NCI-H146 treated with DMSO at 0.1 percent for 48 hours (cell line): ENCODE measurements at regions not wholly inside any gene's neighbourhood (a gene's known extent, or its start where the extent isn't known, plus 50 kb on each side); places are given as distances from the start of the nearest gene placed in this dataset.

Source experiments
- DNase-seq: peaks from one replicate; lab custom pipeline; 2025; ENCODE audit not compliant: unreplicated experiment; lab: John Stamatoyannopoulos, UW

GRCh38 chr6:142679907-142680700 lies 264.9 kb downstream of the HIVEP2 start:
- no peak for DNase-seq

- DNase-seq = no peak
Observed at GRCh38 chr6:142681099-142681498, 263.9 kb downstream of the HIVEP2 start.

- no peak for DNase-seq
Observed at GRCh38 chr6:142682985-142683384, 262.0 kb downstream of the HIVEP2 start.

- DNase-seq = no peak
Observed at GRCh38 chr6:142683714-142684141, 261.2 kb downstream of the HIVEP2 start.

GRCh38 chr6:142684371-142684770 lies 260.6 kb downstream of the HIVEP2 start:
- no peak for DNase-seq

GRCh38 chr6:142685852-142686506 lies 259.0 kb downstream of the HIVEP2 start:
- no peak for DNase-seq

- no peak for DNase-seq
Observed at GRCh38 chr6:142686507-142686887, 258.5 kb downstream of the HIVEP2 start.

GRCh38 chr6:142692942-142693341 lies 252.0 kb downstream of the HIVEP2 start:
- DNase-seq = no peak

GRCh38 chr6:142693441-142693840 lies 251.5 kb downstream of the HIVEP2 start:
- DNase-seq = no peak

- DNase-seq = no peak
Observed at GRCh38 chr6:142694054-142694453, 250.9 kb downstream of the HIVEP2 start.

- DNase-seq = no peak
Observed at GRCh38 chr6:142695016-142695415, 250.0 kb downstream of the HIVEP2 start.

GRCh38 chr6:142696123-142697000 lies 248.6 kb downstream of the HIVEP2 start:
- DNase-seq = no peak

GRCh38 chr6:142697001-142697335 lies 248.0 kb downstream of the HIVEP2 start:
- no peak for DNase-seq

GRCh38 chr6:142697922-142698321 lies 247.1 kb downstream of the HIVEP2 start:
- DNase-seq = no peak

GRCh38 chr6:142698751-142699150 lies 246.2 kb downstream of the HIVEP2 start:
- no peak for DNase-seq

- no peak for DNase-seq
Observed at GRCh38 chr6:142699391-142699790, 245.6 kb downstream of the HIVEP2 start.

GRCh38 chr6:142700032-142700431 lies 244.9 kb downstream of the HIVEP2 start:
- no peak for DNase-seq

GRCh38 chr6:142700671-142701312 lies 244.2 kb downstream of the HIVEP2 start:
- DNase-seq = no peak
